Upper lobe of left lung (tissue), 6 donors: ENCODE measurements at regions not wholly inside any gene's neighbourhood (a gene's known extent, or its start where the extent isn't known, plus 50 kb on each side); places are given as distances from the start of the nearest gene placed in this dataset.

Experiments
- ATAC-seq, 2 donors: fragments of 200-7000 bp; cut with Tn5 transposase; one replicate each; pipeline ENCODE4 v1.9.1; 2022; ENCODE audit warnings: mild to moderate bottlenecking in 2 of 2, moderate library complexity in 2 of 2; ENCODE audit not compliant: low FRiP score in 2 of 2
- DNase-seq, 2 donors: peaks; one replicate each; pipeline ENCODE4 v3.0.0-alpha.2; 2019 to 2020
- H3K27ac ChIP-seq, 4 donors: fragments of 200-600 bp; sonication (generic); one replicate each; pipeline ENCODE4 v1.5.1; 2016 to 2019
- H3K27me3 ChIP-seq, 4 donors: fragments of 200-600 bp; sonication (generic); one replicate each; pipeline ENCODE4 v1.5.1; 2017 to 2019
- H3K36me3 ChIP-seq, 4 donors: fragments of 200-600 bp; sonication (generic); one replicate each; pipeline ENCODE4 v1.5.1; 2016 to 2019
- H3K4me1 ChIP-seq, 4 donors: fragments of 200-600 bp; sonication (generic); one replicate each; pipeline ENCODE4 v1.5.1; 2018 to 2019
- H3K4me3 ChIP-seq, 4 donors: fragments of 200-600 bp; sonication (generic); one replicate each; pipeline ENCODE4 v1.5.1; 2017 to 2019; ENCODE audit warnings: mild to moderate bottlenecking in 2 of 4, moderate library complexity in 1 of 4
- H3K9me3 ChIP-seq, 4 donors: fragments of 200-600 bp; sonication (generic); one replicate each; pipeline ENCODE4 v1.5.1; 2018 to 2019
- EP300 ChIP-seq, 4 donors: sonication (generic); formaldehyde crosslinking; IDR thresholded peaks; one replicate each; pipeline ENCODE4 v1.5.1; 2017; ENCODE audit warnings: antibody characterized with exemption in 4 of 4, control low read depth in 2 of 4
- POLR2A ChIP-seq, 4 donors: fragments of 450-650 bp; IDR thresholded peaks; one replicate each; pipeline ENCODE4 v1.5.1; 2016 to 2017; ENCODE audit warnings: antibody characterized with exemption in 4 of 4, mild to moderate bottlenecking in 2 of 4
- POLR2AphosphoS5 ChIP-seq, 2 donors: sonication (generic); formaldehyde crosslinking; IDR thresholded peaks; one replicate each; pipeline ENCODE4 v1.5.1; 2017; ENCODE audit warnings: antibody characterized with exemption in 2 of 2
- WGBS, 2 donors: methylation state at CpG; one replicate each; pipeline ENCODE4 v1.1.5; 2017 to 2018; 5-methylcytosine and 5-hydroxymethylcytosine counted together
- TF ChIP-seq, protein P1 (sequence below), 6 experiments: fragments of 450-650 bp in 4 of 6; fragments of 200-600 bp in 2 of 6; sonication (generic) in 2 of 6; IDR thresholded peaks; one replicate each; pipeline ENCODE4 v1.5.1; 2016 to 2019; ENCODE audit warnings: antibody characterized with exemption in 6 of 6
- donor health status: DM: no; HTN: no; CAD: no; lungs with moderate emphysema.
- donor health status: DM: no; HTN: yes; CAD: no; lungs with severe emphysema.

DNA sequence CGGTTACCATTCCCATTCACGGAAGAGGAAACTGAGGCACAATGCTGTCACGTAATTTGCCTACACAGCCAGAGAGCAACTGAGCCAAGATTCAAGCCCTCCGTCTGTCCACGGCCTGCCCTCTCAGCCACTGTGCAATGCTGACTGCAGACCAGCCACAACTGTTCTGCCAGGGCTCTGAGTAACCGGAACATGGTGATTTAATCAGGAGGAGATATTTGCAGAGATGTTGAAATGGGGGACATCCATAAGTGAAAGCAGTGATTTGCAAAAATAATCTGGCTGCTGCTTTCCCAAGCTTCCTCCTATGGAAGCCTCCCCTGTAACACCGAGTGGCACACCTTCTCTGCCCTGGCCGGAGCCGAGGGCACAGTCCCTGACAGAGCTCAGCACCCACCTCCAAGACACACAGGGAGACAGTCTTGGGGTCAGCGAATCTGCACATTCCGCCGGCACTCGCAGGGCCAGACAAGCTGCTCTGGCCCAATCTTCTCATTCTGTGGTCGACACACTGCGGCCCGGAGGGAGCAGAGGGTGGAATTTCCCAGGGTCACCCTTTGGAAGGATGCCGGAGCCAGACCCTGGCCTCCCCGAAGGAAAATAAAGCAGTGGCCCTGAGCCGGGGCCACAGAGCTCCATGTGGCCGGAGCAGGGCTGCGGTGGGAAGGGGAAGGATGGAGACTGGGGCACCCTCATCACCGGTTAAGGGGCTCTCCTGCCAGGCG lies 158.2 kb upstream of the DIO3 start:
- Histone ChIP-seq H3K27me3 (no peaks in the 10 kb centered on the region), H3K9me3 (no peaks in the 10 kb centered on the region), H3K27ac (peak overlapping the region in 3 of 4 donors; percentile 27 to 62 (median 60)), H3K36me3 (no peaks in the 10 kb centered on the region), H3K4me3 (no peak overlapping the region), H3K4me1 (peaks cover 6 to 28% (median 17%) of the 10 kb centered on the region in 4 donors)
- 85 to 86% methylated on average over 20 to 23 of the region's 23 CpGs for WGBS, 2 donors
- TF ChIP-seq, protein P1, sequence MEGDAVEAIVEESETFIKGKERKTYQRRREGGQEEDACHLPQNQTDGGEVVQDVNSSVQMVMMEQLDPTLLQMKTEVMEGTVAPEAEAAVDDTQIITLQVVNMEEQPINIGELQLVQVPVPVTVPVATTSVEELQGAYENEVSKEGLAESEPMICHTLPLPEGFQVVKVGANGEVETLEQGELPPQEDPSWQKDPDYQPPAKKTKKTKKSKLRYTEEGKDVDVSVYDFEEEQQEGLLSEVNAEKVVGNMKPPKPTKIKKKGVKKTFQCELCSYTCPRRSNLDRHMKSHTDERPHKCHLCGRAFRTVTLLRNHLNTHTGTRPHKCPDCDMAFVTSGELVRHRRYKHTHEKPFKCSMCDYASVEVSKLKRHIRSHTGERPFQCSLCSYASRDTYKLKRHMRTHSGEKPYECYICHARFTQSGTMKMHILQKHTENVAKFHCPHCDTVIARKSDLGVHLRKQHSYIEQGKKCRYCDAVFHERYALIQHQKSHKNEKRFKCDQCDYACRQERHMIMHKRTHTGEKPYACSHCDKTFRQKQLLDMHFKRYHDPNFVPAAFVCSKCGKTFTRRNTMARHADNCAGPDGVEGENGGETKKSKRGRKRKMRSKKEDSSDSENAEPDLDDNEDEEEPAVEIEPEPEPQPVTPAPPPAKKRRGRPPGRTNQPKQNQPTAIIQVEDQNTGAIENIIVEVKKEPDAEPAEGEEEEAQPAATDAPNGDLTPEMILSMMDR (IDR thresholded peaks at IDR 0.05) = no peak
- TF ChIP-seq POLR2A (IDR thresholded peaks at IDR 0.05) (no peak), EP300 (IDR thresholded peaks at IDR 0.05) (no peak), POLR2AphosphoS5 (IDR thresholded peaks at IDR 0.05) (no peak)
- DNase-seq = peak in 1 of 2 donors; percentile 44
- ATAC-seq = peak in 1 of 2 donors; percentile 15

DNA sequence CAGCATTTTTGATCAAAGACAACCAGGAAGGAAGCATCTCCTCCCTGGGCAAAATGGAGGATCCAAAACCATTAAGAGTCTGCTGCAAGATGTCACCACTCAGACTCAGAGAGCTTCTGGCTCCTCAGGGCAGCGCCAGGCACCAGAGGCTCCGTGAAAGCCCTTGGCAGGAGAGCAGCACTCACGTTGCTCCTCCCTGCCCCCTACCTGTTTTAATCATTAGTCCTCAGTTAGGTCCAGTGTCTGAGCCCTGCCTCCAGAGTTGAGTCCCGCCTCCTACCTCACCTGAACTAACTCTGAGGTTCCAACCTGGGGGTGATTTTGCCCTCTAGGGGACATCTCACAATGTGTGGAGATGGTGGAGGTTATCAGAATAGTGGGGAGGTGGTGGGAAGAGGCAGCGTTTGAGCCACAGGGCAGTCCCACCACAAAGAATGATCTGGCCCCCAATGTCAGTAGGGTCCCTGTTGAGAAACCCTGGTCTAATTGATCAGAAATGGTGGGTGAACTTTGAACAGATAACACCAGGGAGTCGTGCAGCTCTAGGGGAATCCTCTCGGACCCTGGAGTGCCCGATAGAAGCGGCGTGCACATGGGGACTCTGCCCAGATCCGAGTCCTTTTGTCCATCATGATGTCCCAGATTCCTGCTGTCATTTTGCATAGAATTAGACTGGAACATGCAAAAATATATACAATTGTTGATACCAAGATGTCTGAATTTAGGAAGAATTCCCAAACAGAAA lies 156.7 kb upstream of the DIO3 start:
- peak overlapping the region in 2 of 4 donors; percentile 27 to 54 for H3K27ac ChIP-seq
- ATAC-seq (no peak), DNase-seq (no peak)
- no peak overlapping the region for H3K4me3 ChIP-seq
- no peaks in the 10 kb centered on the region for H3K27me3 ChIP-seq
- no peaks in the 10 kb centered on the region for H3K9me3 ChIP-seq
- peaks cover 13 to 35% (median 26%) of the 10 kb centered on the region in 4 donors for H3K4me1 ChIP-seq
- no peaks in the 10 kb centered on the region for H3K36me3 ChIP-seq
- 76 to 77% methylated on average over 11 of the region's 11 CpGs for WGBS, 2 donors
- TF ChIP-seq EP300 (IDR thresholded peaks at IDR 0.05) (no peak), POLR2A (IDR thresholded peaks at IDR 0.05) (no peak), POLR2AphosphoS5 (IDR thresholded peaks at IDR 0.05) (no peak)
- TF ChIP-seq, protein P1 (IDR thresholded peaks at IDR 0.05) = no peak

DNA sequence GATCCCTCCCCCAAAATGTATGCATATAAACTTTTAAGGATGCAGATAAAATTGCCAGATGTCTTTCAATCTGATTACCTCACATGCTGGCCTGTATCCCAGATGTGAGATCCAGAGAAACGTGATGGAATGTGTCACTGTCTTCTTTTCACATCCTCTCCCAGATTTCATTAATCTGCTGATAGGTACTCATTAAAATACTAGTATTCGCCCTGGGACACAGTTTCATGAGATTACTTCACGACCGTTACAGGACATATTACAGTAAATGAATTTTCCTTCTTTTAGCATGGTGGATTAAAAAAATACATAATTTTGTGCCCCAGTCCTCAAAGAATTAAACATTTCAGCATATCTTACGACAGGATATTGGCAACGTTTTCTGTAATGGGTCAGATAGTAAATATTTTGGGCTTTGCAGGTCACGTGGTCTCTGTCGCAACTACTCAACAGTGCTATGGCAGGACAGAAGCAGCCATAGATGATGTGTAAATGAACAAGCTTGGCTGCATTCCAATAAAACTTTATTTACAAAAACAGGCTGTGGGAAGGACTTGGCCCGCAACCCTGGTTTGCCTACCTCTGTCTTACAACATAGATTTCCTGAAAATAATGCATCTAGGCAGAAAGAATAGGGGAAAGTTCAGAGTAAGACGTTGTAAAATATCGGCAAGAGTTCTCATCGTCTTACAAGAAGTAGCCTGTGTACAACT lies 156.0 kb upstream of the DIO3 start:
- H3K4me1 ChIP-seq = peaks cover 13 to 38% (median 26%) of the 10 kb centered on the region in 4 donors
- H3K27me3 ChIP-seq = no peaks in the 10 kb centered on the region
- no peaks in the 10 kb centered on the region for H3K9me3 ChIP-seq
- H3K4me3 ChIP-seq = no peak overlapping the region
- ATAC-seq = no peak
- no peaks in the 10 kb centered on the region for H3K36me3 ChIP-seq
- no peak for DNase-seq
- WGBS, 2 donors = 58 to 62% methylated on average over 12 of the region's 12 CpGs
- peak overlapping the region in 2 of 4 donors; percentile 76 to 84 for H3K27ac ChIP-seq
- peak in 1 of 4 donors; percentile 4 for TF ChIP-seq EP300 (IDR thresholded peaks at IDR 0.05)
- peak in 1 of 2 donors; percentile 53 for TF ChIP-seq POLR2AphosphoS5 (IDR thresholded peaks at IDR 0.05)
- TF ChIP-seq, protein P1 (IDR thresholded peaks at IDR 0.05) = no peak
- no peak for TF ChIP-seq POLR2A (IDR thresholded peaks at IDR 0.05)

DNA sequence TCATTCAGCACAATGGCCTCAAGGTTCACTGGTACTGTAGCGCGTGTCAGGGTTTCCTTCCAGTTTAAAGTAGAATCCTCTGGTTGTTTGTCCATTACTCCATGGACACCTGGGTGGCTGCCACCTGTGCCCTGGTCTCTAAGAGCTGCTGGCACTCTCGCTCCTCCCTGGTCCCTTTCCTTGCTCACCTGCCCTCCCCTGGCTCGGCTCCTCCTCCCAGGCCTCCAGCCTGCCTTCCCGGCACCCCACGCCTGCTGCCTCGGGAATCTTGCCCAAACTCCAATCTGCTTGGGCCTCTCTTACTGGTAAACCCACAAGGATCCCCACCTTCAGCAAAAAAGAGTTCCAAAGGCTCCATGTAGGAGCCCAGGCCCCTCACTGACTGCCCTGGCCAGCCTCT lies 154.4 kb upstream of the DIO3 start:
- peak overlapping the region in 2 of 4 donors; percentile 76 to 84 for H3K27ac ChIP-seq
- no peak for ATAC-seq

More for the DNA sequence above, 154.4 kb upstream of the DIO3 start:
- peak in 1 of 2 donors; percentile 22 for DNase-seq
- Histone ChIP-seq H3K4me3 (no peak overlapping the region), H3K9me3 (no peaks in the 10 kb centered on the region), H3K36me3 (no peaks in the 10 kb centered on the region), H3K27me3 (no peaks in the 10 kb centered on the region), H3K4me1 (peaks cover 13 to 38% (median 21%) of the 10 kb centered on the region in 4 donors)
- 88 to 96% methylated on average over 7 of the region's 7 CpGs for WGBS, 2 donors
- TF ChIP-seq POLR2A (IDR thresholded peaks at IDR 0.05) = no peak
- no peak for TF ChIP-seq POLR2AphosphoS5 (IDR thresholded peaks at IDR 0.05)
- TF ChIP-seq, protein P1 (IDR thresholded peaks at IDR 0.05) = no peak
- TF ChIP-seq EP300 (IDR thresholded peaks at IDR 0.05) = no peak
